GM10248 (cell line): ENCODE measurements at regions not wholly inside any gene's neighbourhood (a gene's known extent, or its start where the extent isn't known, plus 50 kb on each side); places are given as distances from the start of the nearest gene placed in this dataset.

Experiments
- CTCF ChIA-PET: fragments of 300-600 bp; sonication (Branson Sonifier 250); formaldehyde crosslinking; extraction: SDS; loops from one replicate; lab custom pipeline; 2021; ENCODE audit warnings: antibody characterized with exemption; lab: Yijun Ruan, JAX
- POLR2A ChIA-PET: fragments of 350-650 bp; sonication (Branson Sonifier 250); formaldehyde crosslinking; extraction: SDS; loops from one replicate; lab custom pipeline; 2020; ENCODE audit warnings: antibody characterized with exemption; lab: Yijun Ruan, JAX
- DNase-seq: peaks from one replicate; pipeline ENCODE4 v3.0.0; 2012; ENCODE audit errors: extremely low spot score
- CTCF ChIP-seq: IDR thresholded peaks from 2 replicates; pipeline ENCODE4 v1.5.1; 2012; ENCODE audit warnings: mild to moderate bottlenecking, low read depth; ENCODE audit errors: extremely low read depth, missing control alignments, control extremely low read depth

- no peak for TF ChIP-seq CTCF
- no peak for DNase-seq
- ChIA-PET CTCF (no interaction called here), POLR2A (no interaction called here)
Observed at GRCh38 chr14:96688629-96689028, 108.6 kb upstream of the VRK1 start.

GRCh38 chr14:96690713-96691383 lies 106.3 kb upstream of the VRK1 start:
- ChIA-PET POLR2A (no interaction called here), CTCF (interaction anchor here (1.6 kb wide), 1 partner anchor 9 kb away, joined by 5 read pairs; no protein-coding TSS in a partner anchor)
- no peak for TF ChIP-seq CTCF
- DNase-seq, result no peak

- CTCF ChIA-PET, result no interaction called here
- POLR2A ChIA-PET, result no interaction called here
- DNase-seq, result no peak
- TF ChIP-seq CTCF, result no peak
Observed at GRCh38 chr14:96693252-96693820, 103.8 kb upstream of the VRK1 start.

GRCh38 chr14:96693987-96694386 lies 103.2 kb upstream of the VRK1 start:
- TF ChIP-seq CTCF, result no peak
- no peak for DNase-seq
- ChIA-PET POLR2A (no interaction called here), CTCF (interaction anchor here (1.6 kb wide), 1 partner anchor 48 kb away, joined by 7 read pairs; no protein-coding TSS in a partner anchor)

- peak; percentile 35 for TF ChIP-seq CTCF
- POLR2A ChIA-PET, result no interaction called here
- DNase-seq, result peak; percentile 79
- CTCF ChIA-PET, result interaction anchor here (1.0 to 2.5 kb wide), 5 partner anchors 8 to 42 kb away, joined by 3 to 5 read pairs (median 4); no protein-coding TSS in a partner anchor
Observed at GRCh38 chr14:96698960-96699539, 98.1 kb upstream of the VRK1 start.

GRCh38 chr14:96699666-96700065 lies 97.5 kb upstream of the VRK1 start:
- POLR2A ChIA-PET, result no interaction called here
- CTCF ChIA-PET, result interaction anchor here (1.0 to 2.5 kb wide), 3 partner anchors 8 to 42 kb away, joined by 3 to 5 read pairs (median 5); no protein-coding TSS in a partner anchor

More at GRCh38 chr14:96699666-96700065, 97.5 kb upstream of the VRK1 start:
- no peak for DNase-seq
- TF ChIP-seq CTCF, result no peak
